Osteoblast (primary cell): ENCODE measurements at regions not wholly inside any gene's neighbourhood (a gene's known extent, or its start where the extent isn't known, plus 50 kb on each side); places are given as distances from the start of the nearest gene placed in this dataset.
A peak's percentile ranks its signal among the peaks of the same experiment; 100 is the strongest.

ENCODE experiments used
- DNase-seq: peaks from one replicate; pipeline ENCODE4 v3.0.0; 2011; ENCODE audit warnings: low spot score, mixed read lengths; ENCODE audit not compliant: insufficient read length; ENCODE audit errors: missing footprints
- H2AFZ ChIP-seq: 2 replicates; pipeline ENCODE4 v1.6.0; 2011; ENCODE audit warnings: mild to moderate bottlenecking, low read length
- H3K27ac ChIP-seq: 2 replicates; pipeline ENCODE4 v1.5.1; 2011; ENCODE audit warnings: mild to moderate bottlenecking, low read depth, low read length, moderate library complexity
- H3K27me3 ChIP-seq: 2 replicates; pipeline ENCODE4 v1.6.0; 2012; ENCODE audit warnings: mild to moderate bottlenecking, control low read depth, inconsistent platforms, low read length, moderate library complexity; ENCODE audit not compliant: insufficient read depth
- H3K36me3 ChIP-seq: 2 replicates; pipeline ENCODE4 v1.5.1; 2011; ENCODE audit warnings: mild to moderate bottlenecking, low read length, control low read depth, moderate library complexity; ENCODE audit not compliant: insufficient read depth
- H3K4me1 ChIP-seq: 2 replicates; pipeline ENCODE4 v1.5.1; 2011; ENCODE audit warnings: mild to moderate bottlenecking, low read length, control low read depth, moderate library complexity; ENCODE audit not compliant: insufficient read depth
- H3K4me2 ChIP-seq: 2 replicates; pipeline ENCODE4 v1.6.0; 2011; ENCODE audit warnings: mild to moderate bottlenecking, low read length; ENCODE audit not compliant: insufficient read depth
- H3K4me3 ChIP-seq: fragments of 200-600 bp; sonication (generic); 3 replicates; pipeline ENCODE4 v1.5.1; 2012; ENCODE audit warnings: mild to moderate bottlenecking, low read length, inconsistent platforms; ENCODE audit not compliant: insufficient read depth
- H3K79me2 ChIP-seq: 2 replicates; pipeline ENCODE4 v1.6.0; 2012; ENCODE audit warnings: mild to moderate bottlenecking, low read length, control low read depth, inconsistent platforms; ENCODE audit not compliant: insufficient read depth
- H3K9me3 ChIP-seq: 2 replicates; pipeline ENCODE4 v1.5.1; 2011; ENCODE audit warnings: low read depth, low read length, control low read depth
- H4K20me1 ChIP-seq: 2 replicates; pipeline ENCODE4 v1.6.0; 2012; ENCODE audit warnings: mild to moderate bottlenecking, low read length, control low read depth; ENCODE audit not compliant: insufficient read depth
- TF ChIP-seq, protein P1 (sequence below): IDR thresholded peaks from 2 replicates; pipeline ENCODE4 v1.5.1; 2011; ENCODE audit warnings: mild to moderate bottlenecking, low read depth, low read length, moderate library complexity; ENCODE audit errors: extremely low read depth

GRCh38 chr3:112742934-112743333 is 102.0 kb upstream of the CCDC80 start:
- Histone ChIP-seq H2AFZ (no peak overlapping the region), H3K27ac (no peak overlapping the region), H3K79me2 (no peaks in the 10 kb centered on the region), H3K36me3 (no peaks in the 10 kb centered on the region), H3K27me3 (no peaks in the 10 kb centered on the region), H3K9me3 (no peaks in the 10 kb centered on the region), H3K4me1 (peaks cover 37% of the 10 kb centered on the region), H4K20me1 (no peaks in the 10 kb centered on the region), H3K4me2 (no peak overlapping the region), H3K4me3 (no peak overlapping the region)
- TF ChIP-seq, protein P1, sequence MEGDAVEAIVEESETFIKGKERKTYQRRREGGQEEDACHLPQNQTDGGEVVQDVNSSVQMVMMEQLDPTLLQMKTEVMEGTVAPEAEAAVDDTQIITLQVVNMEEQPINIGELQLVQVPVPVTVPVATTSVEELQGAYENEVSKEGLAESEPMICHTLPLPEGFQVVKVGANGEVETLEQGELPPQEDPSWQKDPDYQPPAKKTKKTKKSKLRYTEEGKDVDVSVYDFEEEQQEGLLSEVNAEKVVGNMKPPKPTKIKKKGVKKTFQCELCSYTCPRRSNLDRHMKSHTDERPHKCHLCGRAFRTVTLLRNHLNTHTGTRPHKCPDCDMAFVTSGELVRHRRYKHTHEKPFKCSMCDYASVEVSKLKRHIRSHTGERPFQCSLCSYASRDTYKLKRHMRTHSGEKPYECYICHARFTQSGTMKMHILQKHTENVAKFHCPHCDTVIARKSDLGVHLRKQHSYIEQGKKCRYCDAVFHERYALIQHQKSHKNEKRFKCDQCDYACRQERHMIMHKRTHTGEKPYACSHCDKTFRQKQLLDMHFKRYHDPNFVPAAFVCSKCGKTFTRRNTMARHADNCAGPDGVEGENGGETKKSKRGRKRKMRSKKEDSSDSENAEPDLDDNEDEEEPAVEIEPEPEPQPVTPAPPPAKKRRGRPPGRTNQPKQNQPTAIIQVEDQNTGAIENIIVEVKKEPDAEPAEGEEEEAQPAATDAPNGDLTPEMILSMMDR = no peak
- DNase-seq = no peak

DNA sequence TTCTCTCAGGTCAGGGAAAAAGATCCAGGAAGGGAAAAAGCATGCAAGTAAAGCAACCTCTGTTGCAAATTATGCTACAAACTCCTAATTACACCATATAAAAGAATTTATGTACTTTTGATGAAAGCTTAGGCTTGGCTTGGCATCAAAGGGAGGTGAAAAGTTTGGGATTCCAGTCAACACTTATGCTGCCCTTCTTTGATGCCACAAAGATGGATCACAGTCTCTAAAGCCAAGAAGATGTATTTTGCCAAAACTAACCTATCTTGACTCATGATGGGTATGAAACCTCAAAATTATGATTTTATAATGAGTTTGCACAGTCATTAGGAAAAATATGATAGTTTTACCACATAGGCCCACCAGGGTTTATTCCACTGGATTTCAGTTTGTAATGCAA is 101.0 kb upstream of the CCDC80 start:
- Histone ChIP-seq H3K4me2 (no peak overlapping the region), H3K27me3 (no peaks in the 10 kb centered on the region), H3K9me3 (no peaks in the 10 kb centered on the region), H3K4me1 (peaks cover 38% of the 10 kb centered on the region), H3K79me2 (no peaks in the 10 kb centered on the region), H2AFZ (no peak overlapping the region), H3K4me3 (no peak overlapping the region), H3K36me3 (no peaks in the 10 kb centered on the region), H4K20me1 (no peaks in the 10 kb centered on the region), H3K27ac (no peak overlapping the region)
- DNase-seq = no peak
- TF ChIP-seq, protein P1 = no peak

- Histone ChIP-seq H3K27ac (no peak overlapping the region), H3K27me3 (no peaks in the 10 kb centered on the region), H3K4me3 (no peak overlapping the region)
These were observed 99.9 kb upstream of the CCDC80 start for GRCh38 chr3:112740835-112741234.

DNA sequence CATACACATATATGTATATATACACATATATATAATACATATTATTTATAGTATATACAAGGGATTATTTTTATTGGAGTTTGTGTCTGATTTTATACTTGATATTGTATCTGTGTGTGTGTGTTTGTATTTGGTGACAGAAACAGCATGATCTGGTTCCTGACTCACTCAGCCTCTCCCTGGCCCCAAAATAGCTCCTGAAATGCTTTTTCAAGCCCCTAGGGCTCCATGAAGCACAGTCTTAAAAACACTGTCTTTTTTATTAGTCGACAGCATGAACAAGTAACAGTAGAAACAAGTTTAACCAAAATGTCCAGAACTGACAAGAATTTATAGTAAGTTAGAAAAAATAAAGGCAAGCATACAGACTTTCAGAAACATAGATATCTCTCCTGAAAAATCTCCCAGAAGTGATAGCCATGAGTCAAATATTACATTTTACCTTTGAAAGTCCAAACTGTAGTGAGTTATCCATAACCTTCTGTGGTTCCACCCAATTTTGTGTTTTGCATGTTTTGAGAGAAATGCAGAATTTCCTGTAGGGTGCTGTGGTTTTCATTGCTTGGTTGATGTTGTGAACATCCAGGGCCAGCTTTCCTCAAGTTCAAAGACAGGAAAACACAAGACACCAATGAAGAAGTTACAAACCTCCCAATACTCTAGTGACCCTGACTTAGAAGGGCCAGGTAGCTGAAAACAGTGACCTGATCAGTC is 98.5 kb upstream of the CCDC80 start:
- H2AFZ ChIP-seq = peak overlapping the region; percentile 20
- no peaks in the 10 kb centered on the region for H4K20me1 ChIP-seq
- H3K4me3 ChIP-seq = no peak overlapping the region
- no peaks in the 10 kb centered on the region for H3K79me2 ChIP-seq
- no peak overlapping the region for H3K27ac ChIP-seq
- no peaks in the 10 kb centered on the region for H3K36me3 ChIP-seq
- no peaks in the 10 kb centered on the region for H3K27me3 ChIP-seq
- no peak for DNase-seq
- no peaks in the 10 kb centered on the region for H3K9me3 ChIP-seq
- TF ChIP-seq, protein P1 = peak; percentile 11
- H3K4me1 ChIP-seq = peaks cover 29% of the 10 kb centered on the region
- no peak overlapping the region for H3K4me2 ChIP-seq

More at GRCh38 chr3:112740835-112741234, 99.9 kb upstream of the CCDC80 start:
- DNase-seq = no peak
- no peaks in the 10 kb centered on the region for H3K36me3 ChIP-seq
- no peak overlapping the region for H2AFZ ChIP-seq
- TF ChIP-seq, protein P1 = no peak
- no peaks in the 10 kb centered on the region for H4K20me1 ChIP-seq
- no peak overlapping the region for H3K4me2 ChIP-seq
- H3K79me2 ChIP-seq = no peaks in the 10 kb centered on the region
- H3K4me1 ChIP-seq = peaks cover 27% of the 10 kb centered on the region
- H3K9me3 ChIP-seq = no peaks in the 10 kb centered on the region
